ENCODE measurements at regions not wholly inside any gene's neighbourhood (a gene's known extent, or its start where the extent isn't known, plus 50 kb on each side); places are given as distances from the start of the nearest gene placed in this dataset.

- TF ChIP-seq, protein P1, sequence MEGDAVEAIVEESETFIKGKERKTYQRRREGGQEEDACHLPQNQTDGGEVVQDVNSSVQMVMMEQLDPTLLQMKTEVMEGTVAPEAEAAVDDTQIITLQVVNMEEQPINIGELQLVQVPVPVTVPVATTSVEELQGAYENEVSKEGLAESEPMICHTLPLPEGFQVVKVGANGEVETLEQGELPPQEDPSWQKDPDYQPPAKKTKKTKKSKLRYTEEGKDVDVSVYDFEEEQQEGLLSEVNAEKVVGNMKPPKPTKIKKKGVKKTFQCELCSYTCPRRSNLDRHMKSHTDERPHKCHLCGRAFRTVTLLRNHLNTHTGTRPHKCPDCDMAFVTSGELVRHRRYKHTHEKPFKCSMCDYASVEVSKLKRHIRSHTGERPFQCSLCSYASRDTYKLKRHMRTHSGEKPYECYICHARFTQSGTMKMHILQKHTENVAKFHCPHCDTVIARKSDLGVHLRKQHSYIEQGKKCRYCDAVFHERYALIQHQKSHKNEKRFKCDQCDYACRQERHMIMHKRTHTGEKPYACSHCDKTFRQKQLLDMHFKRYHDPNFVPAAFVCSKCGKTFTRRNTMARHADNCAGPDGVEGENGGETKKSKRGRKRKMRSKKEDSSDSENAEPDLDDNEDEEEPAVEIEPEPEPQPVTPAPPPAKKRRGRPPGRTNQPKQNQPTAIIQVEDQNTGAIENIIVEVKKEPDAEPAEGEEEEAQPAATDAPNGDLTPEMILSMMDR (conservative IDR thresholded peaks at IDR 0.05; ENCODE audit: low read depth, low read length) = no peak
- no peak for DNase-seq (ENCODE audit: low read depth)
- H3K4me3 ChIP-seq (ENCODE audit: low read depth, low read length) = no peak overlapping the region
Measured at GRCh38 chr18:38923126-38923525, 1357.5 kb upstream of the CELF4 start.

- peak; percentile 4 for DNase-seq (ENCODE audit: low read depth)
- TF ChIP-seq, protein P1 (conservative IDR thresholded peaks at IDR 0.05; ENCODE audit: low read depth, low read length) = no peak
- no peak overlapping the region for H3K4me3 ChIP-seq (ENCODE audit: low read depth, low read length)
Measured at GRCh38 chr18:38909972-38910371, 1344.4 kb upstream of the CELF4 start.

DNA sequence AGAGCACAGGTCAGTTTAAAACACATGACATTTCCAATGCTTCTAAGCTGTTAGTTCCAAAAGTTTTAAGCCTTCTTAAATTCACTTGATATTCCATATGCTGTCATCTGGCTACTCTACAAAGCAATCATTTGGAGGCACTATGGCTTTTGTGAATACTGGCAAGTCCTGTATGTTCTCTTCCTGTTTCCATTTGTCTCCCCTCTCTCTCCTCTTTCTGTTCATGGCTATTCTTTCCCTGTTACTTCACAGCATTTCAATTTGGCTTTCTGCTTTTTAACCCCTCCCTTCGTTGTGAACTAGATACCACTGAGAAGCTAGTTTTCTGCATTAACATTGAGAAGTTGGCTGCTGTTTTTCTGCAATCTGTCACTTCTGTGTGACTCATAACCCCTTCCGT is 1337.2 kb upstream of the CELF4 start:
- H3K4me3 ChIP-seq (ENCODE audit: low read depth, low read length) = no peak overlapping the region
- no peak for DNase-seq (ENCODE audit: low read depth)
- TF ChIP-seq, protein P1 (conservative IDR thresholded peaks at IDR 0.05; ENCODE audit: low read depth, low read length) = no peak

- no peak overlapping the region for H3K4me3 ChIP-seq (ENCODE audit: low read depth, low read length)
- TF ChIP-seq, protein P1 (conservative IDR thresholded peaks at IDR 0.05; ENCODE audit: low read depth, low read length) = no peak
- DNase-seq (ENCODE audit: low read depth) = no peak
Measured at GRCh38 chr18:38900445-38900844, 1334.8 kb upstream of the CELF4 start.

DNA sequence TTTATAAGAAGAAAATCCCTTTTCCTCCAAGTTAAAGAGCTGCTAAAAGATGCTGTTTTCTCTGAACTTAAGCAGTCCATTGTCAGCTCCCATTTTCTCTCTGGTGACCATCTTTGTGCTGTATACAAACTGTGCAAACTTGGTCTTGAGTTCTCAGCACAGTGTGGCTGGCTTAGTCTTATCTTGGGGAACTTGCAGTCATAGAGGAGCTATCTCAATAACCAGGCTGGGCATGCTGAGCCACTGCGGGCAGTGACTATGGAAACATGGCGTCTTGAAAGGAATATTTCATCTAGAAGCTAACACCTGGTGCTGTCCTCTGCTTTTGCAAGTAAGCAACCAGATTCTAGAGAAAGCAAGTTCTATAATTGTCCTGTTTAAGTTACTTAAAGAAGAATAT is 1334.4 kb upstream of the CELF4 start:
- no peak overlapping the region for H3K4me3 ChIP-seq (ENCODE audit: low read depth, low read length)
- no peak for DNase-seq (ENCODE audit: low read depth)
- TF ChIP-seq, protein P1 (conservative IDR thresholded peaks at IDR 0.05; ENCODE audit: low read depth, low read length) = no peak

DNA sequence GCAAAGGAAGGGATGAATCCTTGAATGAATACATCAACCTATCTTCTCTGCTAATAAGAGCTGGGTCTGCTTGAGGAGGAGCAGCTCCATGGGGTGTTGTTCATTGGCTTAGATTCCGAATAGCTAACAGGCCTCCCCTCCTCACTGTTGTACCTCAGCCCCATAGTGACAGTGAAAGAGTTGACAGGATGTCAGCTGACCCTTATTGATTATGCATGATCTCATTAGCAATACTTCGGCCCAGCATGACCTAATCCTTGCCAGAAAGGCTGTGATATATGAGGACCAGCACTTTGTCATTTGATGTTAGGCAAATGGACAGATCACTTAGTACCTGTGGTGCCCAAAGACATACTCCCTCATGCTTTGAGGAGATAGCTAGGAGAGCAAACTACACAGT is 1333.7 kb upstream of the CELF4 start:
- DNase-seq (ENCODE audit: low read depth) = no peak
- TF ChIP-seq, protein P1 (conservative IDR thresholded peaks at IDR 0.05; ENCODE audit: low read depth, low read length) = no peak
- H3K4me3 ChIP-seq (ENCODE audit: low read depth, low read length) = no peak overlapping the region

GRCh38 chr18:38898167-38898566 is 1332.6 kb upstream of the CELF4 start:
- H3K4me3 ChIP-seq (ENCODE audit: low read depth, low read length) = no peak overlapping the region
- TF ChIP-seq, protein P1 (conservative IDR thresholded peaks at IDR 0.05; ENCODE audit: low read depth, low read length) = no peak
- no peak for DNase-seq (ENCODE audit: low read depth)
